ENCODE measurements at regions not wholly inside any gene's neighbourhood (a gene's known extent, or its start where the extent isn't known, plus 50 kb on each side); places are given as distances from the start of the nearest gene placed in this dataset.

DNA sequence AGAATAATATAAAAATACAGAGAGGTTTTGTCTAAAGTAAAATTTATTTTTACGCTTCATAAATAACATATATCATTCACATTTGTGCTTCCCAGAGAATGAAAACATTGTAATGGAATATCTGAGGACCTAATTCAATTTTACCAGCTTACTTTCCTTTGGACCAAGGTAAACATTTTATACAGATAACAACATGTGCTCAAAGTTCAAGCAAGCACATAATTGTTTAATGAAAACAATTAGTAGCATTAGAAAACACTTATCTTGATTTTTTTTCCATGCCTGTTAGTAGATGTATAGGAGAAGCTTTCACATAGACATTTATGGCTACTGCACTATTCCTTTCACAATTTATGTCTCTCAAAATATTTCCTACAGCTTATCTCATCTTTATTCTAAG is 400.0 kb downstream of the ZIC1 start:
- no peak for DNase-seq (ENCODE audit: low read depth)
- Mint-ChIP-seq H3K27me3 (ENCODE audit: low read depth, unreplicated experiment) (no peaks in the 10 kb centered on the region), H3K36me3 (ENCODE audit: low read depth, unreplicated experiment) (no peaks in the 10 kb centered on the region), H3K9me3 (ENCODE audit: unreplicated experiment) (no peaks in the 10 kb centered on the region), H3K27ac (ENCODE audit: unreplicated experiment) (no peak overlapping the region), H3K4me3 (ENCODE audit: unreplicated experiment) (no peak overlapping the region), H3K4me1 (ENCODE audit: low read depth, unreplicated experiment) (no peaks in the 10 kb centered on the region)
- H3K4me1 ChIP-seq (ENCODE audit: insufficient read depth, low read length) = no peaks in the 10 kb centered on the region
- no peaks in the 10 kb centered on the region for H3K36me3 ChIP-seq (ENCODE audit: insufficient read depth, low read length)
- no peak overlapping the region for H3K27ac ChIP-seq (ENCODE audit: low read depth, low read length)
- no peak overlapping the region for H3K4me3 ChIP-seq (ENCODE audit: insufficient read depth, low read depth, low read length)
- H3K9ac ChIP-seq (ENCODE audit: low read length) = no peak overlapping the region
- no peak overlapping the region for H2AFZ ChIP-seq (ENCODE audit: low read depth, low read length)
- H3K4me2 ChIP-seq (ENCODE audit: low read length) = no peak overlapping the region
- H3K79me2 ChIP-seq (ENCODE audit: insufficient read depth, low read length) = no peaks in the 10 kb centered on the region
- no peak for FAIRE-seq
- H4K20me1 ChIP-seq (ENCODE audit: insufficient read depth, low read length) = no peaks in the 10 kb centered on the region
- no peaks in the 10 kb centered on the region for H3K9me3 ChIP-seq (ENCODE audit: insufficient read depth, low read depth, low read length)
- no peaks in the 10 kb centered on the region for H3K27me3 ChIP-seq (ENCODE audit: insufficient read depth, low read length)
- TF ChIP-seq, protein P1, sequence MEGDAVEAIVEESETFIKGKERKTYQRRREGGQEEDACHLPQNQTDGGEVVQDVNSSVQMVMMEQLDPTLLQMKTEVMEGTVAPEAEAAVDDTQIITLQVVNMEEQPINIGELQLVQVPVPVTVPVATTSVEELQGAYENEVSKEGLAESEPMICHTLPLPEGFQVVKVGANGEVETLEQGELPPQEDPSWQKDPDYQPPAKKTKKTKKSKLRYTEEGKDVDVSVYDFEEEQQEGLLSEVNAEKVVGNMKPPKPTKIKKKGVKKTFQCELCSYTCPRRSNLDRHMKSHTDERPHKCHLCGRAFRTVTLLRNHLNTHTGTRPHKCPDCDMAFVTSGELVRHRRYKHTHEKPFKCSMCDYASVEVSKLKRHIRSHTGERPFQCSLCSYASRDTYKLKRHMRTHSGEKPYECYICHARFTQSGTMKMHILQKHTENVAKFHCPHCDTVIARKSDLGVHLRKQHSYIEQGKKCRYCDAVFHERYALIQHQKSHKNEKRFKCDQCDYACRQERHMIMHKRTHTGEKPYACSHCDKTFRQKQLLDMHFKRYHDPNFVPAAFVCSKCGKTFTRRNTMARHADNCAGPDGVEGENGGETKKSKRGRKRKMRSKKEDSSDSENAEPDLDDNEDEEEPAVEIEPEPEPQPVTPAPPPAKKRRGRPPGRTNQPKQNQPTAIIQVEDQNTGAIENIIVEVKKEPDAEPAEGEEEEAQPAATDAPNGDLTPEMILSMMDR (IDR thresholded peaks at IDR 0.05; ENCODE audit: insufficient read depth, low read depth, low read length) = no peak
- TF ChIP-seq EZH2 (IDR thresholded peaks at IDR 0.05; ENCODE audit: insufficient read depth, low read length) = no peak

DNA sequence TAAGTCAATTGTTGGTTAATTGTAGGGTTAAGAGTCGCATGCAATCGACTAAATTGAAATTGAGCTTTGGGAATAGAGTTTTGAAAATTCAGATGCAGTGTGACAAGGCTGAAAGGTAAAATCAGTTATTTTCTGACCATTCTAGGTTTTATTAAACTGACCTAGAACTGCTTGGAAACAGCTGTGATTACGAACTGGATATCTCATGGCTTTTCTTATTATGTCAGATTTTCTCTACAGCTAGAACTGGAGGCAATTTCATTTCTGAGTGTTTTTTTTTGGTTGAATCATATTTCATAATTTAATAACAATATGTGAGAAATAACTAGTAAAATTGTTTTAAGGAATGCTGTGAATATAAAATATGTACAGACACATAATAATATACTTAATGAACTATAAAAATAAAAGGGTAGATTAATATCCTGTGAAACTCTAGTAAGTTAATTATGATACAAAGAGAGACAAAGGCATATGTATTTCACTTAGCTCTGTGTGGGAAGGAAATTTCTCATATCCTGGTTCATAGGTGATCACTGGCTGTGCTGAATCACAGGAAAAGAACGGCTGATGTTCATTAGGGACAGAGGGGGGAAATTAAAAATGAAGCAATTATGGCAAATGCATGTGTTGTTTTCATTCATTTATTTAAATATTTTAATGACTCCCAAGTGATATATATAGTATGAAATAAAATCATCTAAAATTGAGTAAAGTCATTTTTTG is 403.2 kb downstream of the ZIC1 start:
- Histone ChIP-seq H3K27me3 (ENCODE audit: insufficient read depth, low read length) (no peaks in the 10 kb centered on the region), H2AFZ (ENCODE audit: low read depth, low read length) (no peak overlapping the region), H3K27ac (ENCODE audit: low read depth, low read length) (no peak overlapping the region), H3K4me2 (ENCODE audit: low read length) (no peak overlapping the region), H3K79me2 (ENCODE audit: insufficient read depth, low read length) (no peaks in the 10 kb centered on the region), H3K9ac (ENCODE audit: low read length) (no peak overlapping the region), H3K9me3 (ENCODE audit: insufficient read depth, low read depth, low read length) (no peaks in the 10 kb centered on the region), H3K4me1 (ENCODE audit: insufficient read depth, low read length) (no peaks in the 10 kb centered on the region), H3K36me3 (ENCODE audit: insufficient read depth, low read length) (no peaks in the 10 kb centered on the region), H3K4me3 (ENCODE audit: insufficient read depth, low read depth, low read length) (no peak overlapping the region), H4K20me1 (ENCODE audit: insufficient read depth, low read length) (no peaks in the 10 kb centered on the region)
- Mint-ChIP-seq H3K27me3 (ENCODE audit: low read depth, unreplicated experiment) (no peaks in the 10 kb centered on the region), H3K9me3 (ENCODE audit: unreplicated experiment) (no peaks in the 10 kb centered on the region), H3K27ac (ENCODE audit: unreplicated experiment) (no peak overlapping the region), H3K4me1 (ENCODE audit: low read depth, unreplicated experiment) (no peaks in the 10 kb centered on the region), H3K4me3 (ENCODE audit: unreplicated experiment) (no peak overlapping the region), H3K36me3 (ENCODE audit: low read depth, unreplicated experiment) (no peaks in the 10 kb centered on the region)
- TF ChIP-seq, protein P1 (IDR thresholded peaks at IDR 0.05; ENCODE audit: insufficient read depth, low read depth, low read length) = no peak
- TF ChIP-seq EZH2 (IDR thresholded peaks at IDR 0.05; ENCODE audit: insufficient read depth, low read length) = no peak
- DNase-seq (ENCODE audit: low read depth) = no peak
- no peak for FAIRE-seq

DNA sequence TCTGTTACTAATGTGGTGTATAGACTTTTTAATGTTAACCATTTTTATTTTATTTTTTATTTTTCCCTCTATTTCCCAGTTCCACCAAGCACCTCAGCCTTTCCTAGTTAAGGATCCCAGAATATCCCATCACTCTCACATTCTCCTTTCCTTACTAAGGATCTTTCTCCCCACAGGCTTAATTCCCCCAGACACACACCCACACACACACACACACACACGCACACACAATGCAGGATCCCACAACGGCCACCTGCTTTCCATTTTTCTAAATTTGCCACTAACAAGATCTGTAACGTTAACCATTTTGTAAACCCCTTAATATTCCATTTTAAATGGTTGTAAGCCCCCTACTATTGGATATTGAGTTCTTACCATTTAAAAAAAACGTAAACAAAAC is 404.1 kb downstream of the ZIC1 start:
- no peak overlapping the region for H3K9ac ChIP-seq (ENCODE audit: low read length)
- no peaks in the 10 kb centered on the region for H3K9me3 ChIP-seq (ENCODE audit: insufficient read depth, low read depth, low read length)
- Mint-ChIP-seq H3K4me3 (ENCODE audit: unreplicated experiment) (no peak overlapping the region), H3K36me3 (ENCODE audit: low read depth, unreplicated experiment) (no peaks in the 10 kb centered on the region), H3K9me3 (ENCODE audit: unreplicated experiment) (no peaks in the 10 kb centered on the region), H3K27me3 (ENCODE audit: low read depth, unreplicated experiment) (no peaks in the 10 kb centered on the region), H3K27ac (ENCODE audit: unreplicated experiment) (no peak overlapping the region), H3K4me1 (ENCODE audit: low read depth, unreplicated experiment) (no peaks in the 10 kb centered on the region)
- H3K4me1 ChIP-seq (ENCODE audit: insufficient read depth, low read length) = no peaks in the 10 kb centered on the region
- H3K4me2 ChIP-seq (ENCODE audit: low read length) = no peak overlapping the region
- H3K4me3 ChIP-seq (ENCODE audit: insufficient read depth, low read depth, low read length) = no peak overlapping the region
- TF ChIP-seq, protein P1 (IDR thresholded peaks at IDR 0.05; ENCODE audit: insufficient read depth, low read depth, low read length) = no peak
- FAIRE-seq (no peak), DNase-seq (ENCODE audit: low read depth) (no peak)
- H3K36me3 ChIP-seq (ENCODE audit: insufficient read depth, low read length) = no peaks in the 10 kb centered on the region
- no peak overlapping the region for H3K27ac ChIP-seq (ENCODE audit: low read depth, low read length)
- H3K27me3 ChIP-seq (ENCODE audit: insufficient read depth, low read length) = no peaks in the 10 kb centered on the region
- no peaks in the 10 kb centered on the region for H4K20me1 ChIP-seq (ENCODE audit: insufficient read depth, low read length)
- H3K79me2 ChIP-seq (ENCODE audit: insufficient read depth, low read length) = no peaks in the 10 kb centered on the region
- no peak overlapping the region for H2AFZ ChIP-seq (ENCODE audit: low read depth, low read length)
